K562 (cell line): ENCODE measurements at regions not wholly inside any gene's neighbourhood (a gene's known extent, or its start where the extent isn't known, plus 50 kb on each side); places are given as distances from the start of the nearest gene placed in this dataset.

ENCODE experiments used
- ATAC-seq: fragments of 200-7000 bp; cut with Tn5 transposase; 3 replicates; pipeline ENCODE4 v1.9.1; 2020; ENCODE audit warnings: moderate library complexity
- BruUV-seq: library from RNA; stranded (reverse); fragments of 400-500 nt; replicated peaks from 2 replicates; lab custom pipeline; 2021; lab: Mats Ljungman, UMichigan
- CTCF ChIA-PET: fragments of 300-600 bp; formaldehyde crosslinking; extraction: SDS; loops from one replicate; lab custom pipeline; 2021; ENCODE audit warnings: low intra/inter-chr PET ratio; lab: Yijun Ruan, JAX
- POLR2A ChIA-PET: fragments of 300-600, 350-650 bp; sonication (Branson Sonifier 250); formaldehyde crosslinking; extraction: SDS; loops from one replicate; lab custom pipeline; 2021; ENCODE audit warnings: antibody characterized with exemption, inconsistent platforms; lab: Yijun Ruan, JAX
- DNase-seq, 4 experiments: peaks; one replicate each; pipeline versions ENCODE4 v3.0.0 to v3.0.0-alpha.2; 2011 to 2018; ENCODE audit warnings: low spot score in 3 of 4, mixed read lengths in 3 of 4; ENCODE audit errors: extremely low read depth in 1 of 4
- FAIRE-seq: peaks from 2 replicates; lab custom pipeline; 2011; peaks lifted over from hg19 to GRCh38; lab: Jason Lieb, UNC
- H2AFZ ChIP-seq: 2 replicates; pipeline ENCODE4 v1.6.0; 2011; ENCODE audit warnings: low read depth, low read length, control low read depth, inconsistent platforms
- H3K27ac ChIP-seq: fragments of 200-600 bp; 3 replicates; pipeline ENCODE4 v1.8.0; 2011; ENCODE audit warnings: low read depth, mild to moderate bottlenecking, control low read depth, inconsistent platforms, low read length, moderate library complexity, mixed read lengths; ENCODE audit errors: extremely low read depth
- H3K27me3 ChIP-seq, 2 experiments: fragments of 300-600 bp in 1 of 2; 2 replicates in 1 of 2; 3 replicates in 1 of 2; pipeline versions ENCODE4 v1.6.0 to v1.8.0; 2011; ENCODE audit warnings: inconsistent platforms in 2 of 2, low read length in 2 of 2, mild to moderate bottlenecking in 1 of 2, mixed read lengths in 1 of 2, moderate library complexity in 1 of 2; ENCODE audit not compliant: control insufficient read depth in 2 of 2, insufficient read depth in 2 of 2
- H3K36me3 ChIP-seq: fragments of 300-600 bp; 3 replicates; pipeline ENCODE4 v1.8.0; 2011; ENCODE audit warnings: mild to moderate bottlenecking, low read length, inconsistent platforms; ENCODE audit not compliant: control insufficient read depth, insufficient read depth
- H3K4me1 ChIP-seq, 2 experiments: fragments of 200-600 bp in 1 of 2; replicated peaks in 1 of 2; 2 replicates in 1 of 2; 3 replicates in 1 of 2; pipeline versions ENCODE4 v1.5.1 to v1.8.0; 2011; ENCODE audit warnings: inconsistent platforms in 2 of 2, low read length in 2 of 2, mild to moderate bottlenecking in 1 of 2, mixed read lengths in 1 of 2, moderate library complexity in 1 of 2; ENCODE audit not compliant: control insufficient read depth in 2 of 2, insufficient read depth in 2 of 2
- H3K4me2 ChIP-seq: 2 replicates; pipeline ENCODE4 v1.6.1; 2011; ENCODE audit warnings: low read length, control low read depth, inconsistent platforms, mixed read lengths; ENCODE audit not compliant: insufficient read depth
- H3K4me3 ChIP-seq: fragments of 200-600 bp; sonication (generic), shearing (Covaris generic); 2 replicates; pipeline ENCODE4 v1.5.1; 2016; ENCODE audit warnings: control low read depth, inconsistent platforms
- H3K79me2 ChIP-seq: fragments of 200-600 bp; 3 replicates; pipeline ENCODE4 v1.8.0; 2011; ENCODE audit warnings: low read length, inconsistent platforms; ENCODE audit not compliant: control insufficient read depth, insufficient read depth
- H3K9ac ChIP-seq, 2 experiments: 2 replicates each; pipeline versions ENCODE4 v1.6.0 to v1.6.1; 2011; ENCODE audit warnings: low read depth in 2 of 2, low read length in 2 of 2, control low read depth in 1 of 2, inconsistent platforms in 1 of 2, mild to moderate bottlenecking in 1 of 2, mixed read lengths in 1 of 2; ENCODE audit not compliant: insufficient read depth in 1 of 2
- H3K9me1 ChIP-seq: one replicate; pipeline ENCODE4 v1.6.0; 2011; ENCODE audit warnings: inconsistent platforms, mild to moderate bottlenecking, low read length, moderate library complexity; ENCODE audit not compliant: control insufficient read depth, insufficient read depth
- H3K9me3 ChIP-seq: replicated peaks from 2 replicates; pipeline ENCODE4 v1.5.1; 2011; ENCODE audit warnings: low read depth, low read length, inconsistent platforms; ENCODE audit not compliant: control insufficient read depth, insufficient read depth
- H4K20me1 ChIP-seq: replicated peaks from 2 replicates; pipeline ENCODE4 v1.6.1; 2011; ENCODE audit warnings: low read length, inconsistent platforms, mixed read lengths; ENCODE audit not compliant: control insufficient read depth, insufficient read depth
- ARNT ChIP-seq, 2 experiments: fragments of 450-650 bp; IDR thresholded peaks; 2 replicates each; pipeline ENCODE4 v1.6.1; 2016; ENCODE audit warnings: mild to moderate bottlenecking in 1 of 2
- PHB ChIP-seq: fragments of 250-450 bp; sonication (Bioruptor Pico); IDR thresholded peaks from 2 replicates; pipeline ENCODE4 v1.5.0; 2021
- ZNF232 ChIP-seq: sonication (generic); formaldehyde crosslinking; IDR thresholded peaks from 2 replicates; pipeline ENCODE4 v1.8.0; 2022; ENCODE audit warnings: mild to moderate bottlenecking, missing genetic modification reagents
- ZNF316 ChIP-seq: fragments of 450-650 bp; IDR thresholded peaks from 2 replicates; pipeline ENCODE4 v1.6.1; 2016
- in situ Hi-C: fragments of 300-500 bp; cut with MboI; formaldehyde crosslinking; loops from 4 replicates; pipeline ENCODE4 v1.15.0; 2018; ENCODE audit warnings: inconsistent platforms, mixed read lengths
- intact Hi-C: fragments of 100-400 bp; cut with micrococcal nuclease; formaldehyde crosslinking; loops from 2 replicates; pipeline ENCODE4 v1.14.2; 2022
- TF ChIP-seq, protein P1 (sequence below), 2 experiments: IDR thresholded peaks; 2 replicates each; pipeline ENCODE4 v1.6.1; 2012; ENCODE audit warnings: improper control_type of control experiment in 2 of 2, low read depth in 2 of 2, low read length in 2 of 2, borderline replicate concordance in 1 of 2

DNA sequence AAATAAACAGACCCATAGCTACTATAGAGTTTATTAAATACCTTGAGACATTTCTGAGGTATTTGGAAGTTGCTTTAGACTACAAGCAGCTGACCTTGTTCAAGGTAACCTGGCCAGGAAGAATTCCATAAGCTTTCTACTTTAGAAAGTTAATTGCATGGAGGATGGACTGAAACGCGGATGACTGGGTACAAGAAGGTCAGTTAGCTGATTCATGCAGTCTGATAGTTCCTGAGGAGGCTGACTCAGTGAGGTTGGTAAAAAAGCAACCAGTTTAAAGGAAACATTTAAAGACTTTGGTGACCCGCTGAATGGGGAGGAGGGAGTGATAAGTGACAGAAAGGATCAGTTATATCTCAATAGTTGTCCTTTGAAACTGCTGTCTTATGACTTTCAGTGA is 670.1 kb upstream of the CDH9 start (continued):
- TF ChIP-seq ARNT (IDR thresholded peaks at IDR 0.05) = no peak
- TF ChIP-seq, protein P1, sequence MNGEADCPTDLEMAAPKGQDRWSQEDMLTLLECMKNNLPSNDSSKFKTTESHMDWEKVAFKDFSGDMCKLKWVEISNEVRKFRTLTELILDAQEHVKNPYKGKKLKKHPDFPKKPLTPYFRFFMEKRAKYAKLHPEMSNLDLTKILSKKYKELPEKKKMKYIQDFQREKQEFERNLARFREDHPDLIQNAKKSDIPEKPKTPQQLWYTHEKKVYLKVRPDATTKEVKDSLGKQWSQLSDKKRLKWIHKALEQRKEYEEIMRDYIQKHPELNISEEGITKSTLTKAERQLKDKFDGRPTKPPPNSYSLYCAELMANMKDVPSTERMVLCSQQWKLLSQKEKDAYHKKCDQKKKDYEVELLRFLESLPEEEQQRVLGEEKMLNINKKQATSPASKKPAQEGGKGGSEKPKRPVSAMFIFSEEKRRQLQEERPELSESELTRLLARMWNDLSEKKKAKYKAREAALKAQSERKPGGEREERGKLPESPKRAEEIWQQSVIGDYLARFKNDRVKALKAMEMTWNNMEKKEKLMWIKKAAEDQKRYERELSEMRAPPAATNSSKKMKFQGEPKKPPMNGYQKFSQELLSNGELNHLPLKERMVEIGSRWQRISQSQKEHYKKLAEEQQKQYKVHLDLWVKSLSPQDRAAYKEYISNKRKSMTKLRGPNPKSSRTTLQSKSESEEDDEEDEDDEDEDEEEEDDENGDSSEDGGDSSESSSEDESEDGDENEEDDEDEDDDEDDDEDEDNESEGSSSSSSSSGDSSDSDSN (IDR thresholded peaks at IDR 0.05; ENCODE audit: borderline replicate concordance in 1 of 2, low read depth in 2 of 2, low read length in 2 of 2) = no peak
- TF ChIP-seq, all 486 proteins: peak for 0

DNA sequence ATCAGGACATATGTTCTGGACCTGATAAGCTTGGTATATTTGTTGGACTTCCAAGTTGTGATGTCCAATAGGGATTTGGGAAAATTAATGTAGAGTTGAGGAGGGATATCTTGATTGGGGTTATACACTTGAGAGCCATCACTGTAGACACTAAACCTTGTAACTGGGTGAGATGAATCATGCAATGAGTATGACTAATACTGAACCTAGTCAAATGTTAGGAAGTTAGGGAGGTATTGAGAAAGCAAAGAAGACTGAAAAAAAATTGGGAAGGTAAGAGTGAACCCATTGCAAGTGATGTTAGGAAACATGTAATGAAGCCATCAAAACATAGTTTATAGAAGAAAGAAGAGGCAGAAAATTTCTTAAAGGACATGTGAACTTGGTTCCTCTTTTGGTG is 668.4 kb upstream of the CDH9 start:
- ChIA-PET CTCF (no interaction called here), POLR2A (no interaction called here)
- no peaks in the 10 kb centered on the region for H3K36me3 ChIP-seq
- no peaks in the 10 kb centered on the region for H3K9me1 ChIP-seq
- H3K27ac ChIP-seq = no peak overlapping the region
- no peak for DNase-seq
- H3K4me2 ChIP-seq = no peak overlapping the region
- no TSS peak for BruUV-seq
- ATAC-seq = no peak
- no peaks in the 10 kb centered on the region for H4K20me1 ChIP-seq
- intact Hi-C loops (no loop called here), in situ Hi-C loops (no loop called here)
- H3K4me3 ChIP-seq = no peak overlapping the region
- no peaks in the 10 kb centered on the region for H3K9me3 ChIP-seq
- no peaks in the 10 kb centered on the region for H3K4me1 ChIP-seq
- FAIRE-seq = no peak
- no peaks in the 10 kb centered on the region for H3K79me2 ChIP-seq
- no peak overlapping the region for H2AFZ ChIP-seq
- no peak for TF ChIP-seq ZNF232 (CRISPR knock-in tag)
- TF ChIP-seq PHB (CRISPR knock-in tag) = no peak
- TF ChIP-seq ZNF316 = no peak
- H3K27me3 ChIP-seq = no peaks in the 10 kb centered on the region
- H3K9ac ChIP-seq = no peak overlapping the region
